ENCODE measurements at regions not wholly inside any gene's neighbourhood (a gene's known extent, or its start where the extent isn't known, plus 50 kb on each side); places are given as distances from the start of the nearest gene placed in this dataset.

DNA sequence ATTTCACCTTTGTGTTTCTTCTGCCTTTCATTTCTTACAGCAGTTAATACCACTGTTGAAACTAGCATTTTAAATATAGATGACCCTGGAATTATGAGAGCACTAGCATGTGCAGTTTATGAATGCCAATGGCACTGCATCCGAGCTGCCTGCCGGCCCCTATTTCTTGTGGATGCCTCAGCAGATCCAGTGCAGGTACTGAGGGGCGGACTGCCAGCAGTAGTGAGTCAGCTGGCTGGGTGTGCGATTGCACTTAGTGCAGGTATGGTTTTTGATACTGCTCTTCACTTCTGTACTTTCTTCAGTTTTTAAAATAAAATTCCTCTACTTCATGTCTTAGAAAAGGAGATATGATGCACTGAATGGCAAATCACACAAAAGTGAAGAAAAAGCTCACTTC, 453.0 kb downstream of the DIPK2A start:
- TF ChIP-seq CTCF (IDR thresholded peaks at IDR 0.05; ENCODE audit: low read length): no peak
- no peak for TF ChIP-seq EZH2 (IDR thresholded peaks at IDR 0.05; ENCODE audit: borderline replicate concordance, low read length)
